Karpas-422 (cell line): ENCODE measurements at regions not wholly inside any gene's neighbourhood (a gene's known extent, or its start where the extent isn't known, plus 50 kb on each side); places are given as distances from the start of the nearest gene placed in this dataset.

ENCODE experiments used
- DNase-seq: peaks from one replicate; pipeline ENCODE4 v3.0.0-alpha.2; 2015
- H2AFZ ChIP-seq: fragments of 200-600 bp; sonication (generic); 2 replicates; pipeline ENCODE4 v1.6.1; 2014; ENCODE audit warnings: antibody characterized with exemption, low read length, mixed read lengths
- H3K27ac ChIP-seq: fragments of 200-600 bp; sonication (generic); 2 replicates; pipeline ENCODE4 v1.5.1; 2014; ENCODE audit warnings: mild to moderate bottlenecking, low read length, moderate library complexity
- H3K27me3 ChIP-seq: fragments of 200-600 bp; sonication (generic); 2 replicates; pipeline ENCODE4 v1.6.1; 2014; ENCODE audit warnings: low read length, mixed read lengths
- H3K36me3 ChIP-seq: fragments of 200-600 bp; sonication (generic); 2 replicates; pipeline ENCODE4 v1.6.1; 2014; ENCODE audit warnings: low read length, mixed read lengths; ENCODE audit not compliant: insufficient read depth
- H3K4me1 ChIP-seq: fragments of 200-600 bp; sonication (generic); 2 replicates; pipeline ENCODE4 v1.6.1; 2014; ENCODE audit warnings: mild to moderate bottlenecking, low read length, mixed read lengths
- H3K4me2 ChIP-seq: fragments of 200-600 bp; sonication (generic); 2 replicates; pipeline ENCODE4 v1.6.1; 2014; ENCODE audit warnings: low read length, low read depth, mild to moderate bottlenecking; ENCODE audit not compliant: poor library complexity, severe bottlenecking
- H3K4me3 ChIP-seq: fragments of 200-600 bp; sonication (generic); 2 replicates; pipeline ENCODE4 v1.5.1; 2014; ENCODE audit warnings: mild to moderate bottlenecking, antibody characterized with exemption, low read length, mixed read lengths
- H3K79me2 ChIP-seq: fragments of 200-600 bp; sonication (generic); 2 replicates; pipeline ENCODE4 v1.6.1; 2014; ENCODE audit warnings: mild to moderate bottlenecking, low read length, mixed read lengths
- H3K9ac ChIP-seq: fragments of 200-600 bp; sonication (generic); 2 replicates; pipeline ENCODE4 v1.6.0; 2014; ENCODE audit warnings: low read length
- H3K9me2 ChIP-seq: fragments of 200-600 bp; sonication (generic), shearing (Covaris generic); replicated peaks from 2 replicates; pipeline ENCODE4 v1.6.0; 2014; ENCODE audit warnings: mild to moderate bottlenecking, low read length, moderate library complexity; ENCODE audit not compliant: insufficient read depth
- H3K9me3 ChIP-seq: fragments of 300-700, 200-600 bp; sonication (generic); 2 replicates; pipeline ENCODE4 v1.6.1; 2014; ENCODE audit warnings: low read length, mixed read lengths
- H4K20me1 ChIP-seq: fragments of 200-600 bp; sonication (generic); 2 replicates; pipeline ENCODE4 v1.6.1; 2014; ENCODE audit warnings: mild to moderate bottlenecking, antibody characterized with exemption, low read length, low read depth; ENCODE audit not compliant: insufficient read depth

DNA sequence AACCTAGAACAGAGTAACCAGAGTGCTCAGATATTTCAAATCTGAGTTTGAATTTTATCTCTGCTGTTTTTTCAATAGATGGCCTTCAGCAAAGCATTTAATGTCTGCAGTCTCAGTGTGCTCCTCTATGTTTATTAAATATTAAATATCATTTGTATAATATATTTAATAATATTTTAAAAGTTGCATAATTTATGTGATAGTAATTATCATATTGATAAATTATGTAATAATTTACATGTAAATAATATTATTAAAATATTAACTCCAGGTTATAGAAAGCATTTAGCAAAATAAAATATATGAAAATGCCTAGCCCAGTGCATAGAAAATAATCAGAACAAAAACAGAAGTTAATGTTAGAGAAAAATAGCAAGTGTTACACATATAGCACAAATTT is 930.0 kb upstream of the SLC35B3 start:
- Histone ChIP-seq H3K9ac (no peak overlapping the region), H3K27me3 (no peaks in the 10 kb centered on the region), H3K9me3 (peaks cover 2% of the 10 kb centered on the region; the same call in 1 of the 2 replicates), H3K4me1 (no peaks in the 10 kb centered on the region), H3K36me3 (no peaks in the 10 kb centered on the region), H3K79me2 (no peaks in the 10 kb centered on the region), H3K27ac (no peak overlapping the region), H3K4me2 (no peak overlapping the region), H3K9me2 (no peaks in the 10 kb centered on the region), H3K4me3 (no peak overlapping the region), H4K20me1 (no peaks in the 10 kb centered on the region), H2AFZ (no peak overlapping the region)
- DNase-seq = no peak

DNA sequence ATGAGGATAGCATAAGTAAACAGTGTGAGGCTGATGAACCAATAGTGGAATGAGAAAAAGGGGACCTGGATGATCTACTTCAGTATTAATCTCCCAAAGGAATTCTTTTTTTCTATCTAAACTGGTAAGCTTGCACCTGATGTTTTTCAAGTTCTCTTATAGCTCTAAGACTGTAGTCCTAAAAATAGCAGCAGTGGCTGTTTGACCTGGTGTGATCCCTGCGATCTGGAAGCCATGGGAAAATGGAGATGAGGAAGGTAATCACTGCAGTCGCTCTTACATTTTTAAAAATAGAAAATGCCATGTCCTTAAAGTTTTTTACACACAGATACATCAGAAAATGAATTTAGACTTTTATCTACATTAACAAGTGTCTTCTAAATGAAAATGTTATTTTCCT is 926.4 kb upstream of the SLC35B3 start:
- Histone ChIP-seq H3K9me3 (peaks cover 17% of the 10 kb centered on the region), H3K9me2 (no peaks in the 10 kb centered on the region), H3K36me3 (no peaks in the 10 kb centered on the region), H3K9ac (no peak overlapping the region), H3K4me1 (no peaks in the 10 kb centered on the region), H3K79me2 (no peaks in the 10 kb centered on the region), H4K20me1 (no peaks in the 10 kb centered on the region), H3K27me3 (no peaks in the 10 kb centered on the region), H2AFZ (no peak overlapping the region), H3K4me3 (no peak overlapping the region), H3K27ac (no peak overlapping the region), H3K4me2 (no peak overlapping the region)
- DNase-seq = no peak

DNA sequence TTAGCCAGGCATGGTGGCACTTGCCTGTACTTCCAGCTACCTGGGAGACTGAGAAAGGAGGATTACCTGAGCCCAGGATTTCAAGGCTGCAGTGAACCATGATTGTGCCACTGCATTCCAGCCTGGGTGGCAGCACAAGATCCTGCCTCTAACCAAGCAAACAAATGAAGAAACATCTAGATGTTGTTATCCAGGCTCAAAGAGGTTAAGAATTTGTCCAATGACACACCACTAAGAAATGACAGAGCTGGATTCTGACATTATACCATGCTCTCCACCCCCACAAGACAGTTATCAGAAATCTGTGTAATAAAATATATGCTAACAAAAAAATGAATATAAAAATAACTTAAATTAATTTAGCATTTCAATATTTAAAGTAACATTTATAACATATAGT is 925.5 kb upstream of the SLC35B3 start:
- Histone ChIP-seq H3K27me3 (no peaks in the 10 kb centered on the region), H3K27ac (no peak overlapping the region), H3K9ac (no peak overlapping the region), H2AFZ (no peak overlapping the region), H3K9me2 (no peaks in the 10 kb centered on the region), H3K4me1 (no peaks in the 10 kb centered on the region), H3K36me3 (no peaks in the 10 kb centered on the region), H3K4me3 (no peak overlapping the region), H4K20me1 (no peaks in the 10 kb centered on the region), H3K9me3 (peaks cover 18% of the 10 kb centered on the region), H3K4me2 (no peak overlapping the region), H3K79me2 (no peaks in the 10 kb centered on the region)
- no peak for DNase-seq

DNA sequence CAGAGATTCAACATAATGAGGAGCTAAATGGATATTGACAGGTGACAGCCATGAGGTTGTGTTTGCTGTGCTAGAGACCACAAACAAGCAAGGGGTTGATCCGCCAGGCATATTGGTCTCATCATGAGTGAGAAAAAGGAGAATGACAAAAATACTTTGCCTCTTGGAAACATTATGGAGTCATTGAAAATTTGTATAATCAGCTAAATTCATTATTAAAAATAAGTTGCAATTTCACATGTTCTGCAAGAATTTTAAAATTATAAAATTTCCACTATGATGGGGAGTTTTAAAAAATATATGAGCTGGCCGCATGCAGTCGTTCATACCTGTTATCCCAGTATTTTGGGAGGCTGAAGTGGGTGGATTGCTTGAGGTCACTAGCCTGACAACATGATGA is 912.3 kb upstream of the SLC35B3 start:
- H4K20me1 ChIP-seq = no peaks in the 10 kb centered on the region
- no peaks in the 10 kb centered on the region for H3K27me3 ChIP-seq
- DNase-seq = no peak
- H2AFZ ChIP-seq = no peak overlapping the region
- H3K9me2 ChIP-seq = no peaks in the 10 kb centered on the region
- peaks cover 3% of the 10 kb centered on the region; the same call in 1 of the 2 replicates for H3K9me3 ChIP-seq
- H3K79me2 ChIP-seq = no peaks in the 10 kb centered on the region
- no peaks in the 10 kb centered on the region for H3K4me1 ChIP-seq
- H3K36me3 ChIP-seq = no peaks in the 10 kb centered on the region
- H3K4me2 ChIP-seq = no peak overlapping the region
- H3K4me3 ChIP-seq = no peak overlapping the region
- no peak overlapping the region for H3K9ac ChIP-seq
- H3K27ac ChIP-seq = no peak overlapping the region

DNA sequence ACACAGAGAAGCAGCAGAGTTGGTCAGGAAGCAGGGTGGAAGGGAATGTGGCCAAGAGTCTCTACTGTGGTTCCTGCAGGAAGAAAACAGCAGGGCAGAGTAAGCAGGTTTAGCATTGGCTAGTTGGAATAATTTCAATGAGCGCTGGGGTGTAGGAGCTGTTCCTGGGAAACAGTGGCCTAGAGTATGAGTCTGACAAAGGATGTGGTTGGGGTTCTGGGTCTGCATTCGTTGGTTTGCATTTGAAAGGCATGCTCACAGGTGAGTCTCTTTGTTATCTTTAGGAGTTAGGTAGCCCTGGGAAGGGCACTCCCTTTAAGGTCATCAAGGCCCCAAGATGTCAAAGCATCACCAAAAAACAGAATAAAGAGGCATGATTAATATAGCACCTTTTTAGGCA is 911.6 kb upstream of the SLC35B3 start:
- H3K9ac ChIP-seq = no peak overlapping the region
- H4K20me1 ChIP-seq = no peaks in the 10 kb centered on the region
- H2AFZ ChIP-seq = no peak overlapping the region
- H3K79me2 ChIP-seq = no peaks in the 10 kb centered on the region
- H3K4me2 ChIP-seq = no peak overlapping the region
- peaks cover 3% of the 10 kb centered on the region; the same call in 1 of the 2 replicates for H3K9me3 ChIP-seq
- H3K36me3 ChIP-seq = no peaks in the 10 kb centered on the region
- no peak overlapping the region for H3K4me3 ChIP-seq
- no peaks in the 10 kb centered on the region for H3K27me3 ChIP-seq
- DNase-seq = no peak
- no peaks in the 10 kb centered on the region for H3K4me1 ChIP-seq
- H3K27ac ChIP-seq = no peak overlapping the region
- no peaks in the 10 kb centered on the region for H3K9me2 ChIP-seq

DNA sequence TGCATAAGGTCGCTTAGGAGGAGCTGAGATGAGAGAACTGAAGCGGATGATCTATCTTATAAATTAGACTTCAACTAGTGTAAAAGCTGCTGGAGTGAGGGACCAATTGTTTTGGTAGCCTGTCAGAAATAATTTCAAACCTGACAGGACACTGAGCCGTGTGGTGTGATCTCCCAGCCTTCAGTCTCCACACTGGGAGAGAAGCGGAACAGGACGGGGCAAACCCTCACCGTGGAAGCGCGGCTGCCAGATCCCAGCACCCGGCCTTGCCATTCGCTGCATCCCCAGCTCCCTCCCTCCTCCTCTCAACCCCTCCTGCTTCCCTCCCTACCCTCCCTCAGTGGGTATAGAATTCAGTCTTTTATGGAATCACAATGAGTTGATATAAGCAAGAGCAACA is 900.1 kb upstream of the SLC35B3 start:
- Histone ChIP-seq H3K4me1 (no peaks in the 10 kb centered on the region), H3K36me3 (no peaks in the 10 kb centered on the region), H3K27me3 (no peaks in the 10 kb centered on the region), H3K9me3 (no peaks in the 10 kb centered on the region), H4K20me1 (no peaks in the 10 kb centered on the region), H3K27ac (no peak overlapping the region), H3K9me2 (no peaks in the 10 kb centered on the region), H3K4me2 (no peak overlapping the region), H3K9ac (no peak overlapping the region), H3K79me2 (no peaks in the 10 kb centered on the region), H3K4me3 (no peak overlapping the region), H2AFZ (no peak overlapping the region)
- DNase-seq = no peak

DNA sequence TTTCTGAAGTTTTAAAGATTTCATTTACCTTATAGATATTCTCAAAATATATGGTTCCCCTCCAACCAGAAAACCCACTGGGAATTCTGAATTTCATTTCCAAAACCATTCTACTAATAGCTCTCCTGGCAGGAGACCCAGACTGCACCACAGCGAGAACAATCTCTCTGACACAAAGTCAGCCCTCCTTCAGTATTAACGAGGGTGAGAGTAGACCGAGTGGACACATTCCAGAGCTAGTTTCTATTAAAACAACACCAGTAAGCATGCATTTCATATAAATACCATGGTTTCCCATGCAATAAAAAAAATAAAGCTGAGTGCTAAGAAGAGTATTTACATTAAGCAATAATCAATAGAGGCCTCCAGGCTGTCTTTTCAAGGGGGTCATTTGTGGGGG is 899.6 kb upstream of the SLC35B3 start:
- Histone ChIP-seq H3K9ac (no peak overlapping the region), H4K20me1 (no peaks in the 10 kb centered on the region), H2AFZ (no peak overlapping the region), H3K27ac (no peak overlapping the region), H3K4me1 (no peaks in the 10 kb centered on the region), H3K79me2 (no peaks in the 10 kb centered on the region), H3K9me2 (no peaks in the 10 kb centered on the region), H3K4me2 (no peak overlapping the region), H3K9me3 (no peaks in the 10 kb centered on the region), H3K27me3 (no peaks in the 10 kb centered on the region), H3K4me3 (no peak overlapping the region), H3K36me3 (no peaks in the 10 kb centered on the region)
- DNase-seq = no peak

DNA sequence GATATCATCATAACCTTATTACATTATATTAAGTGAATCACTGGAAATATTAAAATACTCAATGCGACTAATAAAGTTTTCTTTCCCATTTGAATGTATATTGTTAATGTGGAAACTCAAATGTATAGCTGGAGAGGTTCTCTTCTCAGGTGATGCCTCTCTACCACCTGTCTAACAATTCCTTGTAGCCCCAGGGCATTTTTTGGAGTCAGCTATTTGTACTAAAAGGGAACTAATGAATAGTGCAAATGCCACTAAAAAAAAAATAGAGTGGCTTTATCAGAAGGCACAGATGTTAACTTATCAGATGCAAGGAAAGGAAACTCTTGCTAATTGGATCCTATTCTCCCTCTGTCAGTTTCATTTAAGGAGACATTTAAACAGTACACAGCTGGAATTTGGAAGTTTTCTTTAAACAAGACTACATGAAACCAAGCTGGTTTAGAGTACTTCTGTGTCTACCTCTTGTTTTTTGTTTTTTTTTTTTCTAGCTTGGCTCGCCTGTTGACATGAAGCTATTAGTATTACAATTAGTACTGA is 897.0 kb upstream of the SLC35B3 start:
- Histone ChIP-seq H3K27me3 (no peaks in the 10 kb centered on the region), H3K4me3 (no peak overlapping the region), H3K9me2 (no peaks in the 10 kb centered on the region), H3K27ac (no peak overlapping the region), H3K36me3 (no peaks in the 10 kb centered on the region), H3K79me2 (no peaks in the 10 kb centered on the region), H3K9ac (no peak overlapping the region), H3K9me3 (peaks cover 4% of the 10 kb centered on the region; the same call in 1 of the 2 replicates), H2AFZ (no peak overlapping the region), H3K4me2 (no peak overlapping the region), H3K4me1 (no peaks in the 10 kb centered on the region), H4K20me1 (no peaks in the 10 kb centered on the region)
- DNase-seq = no peak

DNA sequence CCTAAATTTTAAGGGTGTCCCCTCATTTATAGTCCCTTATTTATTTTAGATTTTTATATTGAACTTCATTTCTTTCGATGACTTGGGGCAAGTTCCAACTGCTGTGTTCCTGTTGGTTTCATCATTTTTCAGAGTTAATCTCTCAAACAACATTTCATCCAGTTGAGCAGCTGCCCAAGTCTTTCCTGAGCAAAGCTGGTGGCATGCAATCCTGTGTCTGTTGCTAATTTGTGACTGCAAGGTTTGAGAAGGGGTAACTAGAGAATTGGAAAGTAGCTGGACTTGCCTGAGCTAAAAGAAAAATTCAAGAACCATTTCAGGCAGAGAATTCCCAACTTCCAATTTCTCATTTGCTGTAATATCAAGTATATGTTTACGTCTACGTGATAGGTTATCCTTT is 881.5 kb upstream of the SLC35B3 start:
- Histone ChIP-seq H4K20me1 (no peaks in the 10 kb centered on the region), H2AFZ (no peak overlapping the region), H3K9ac (no peak overlapping the region), H3K36me3 (no peaks in the 10 kb centered on the region), H3K9me2 (no peaks in the 10 kb centered on the region), H3K4me2 (no peak overlapping the region), H3K9me3 (peaks cover 6% of the 10 kb centered on the region; the same call in 1 of the 2 replicates), H3K4me3 (no peak overlapping the region), H3K27me3 (no peaks in the 10 kb centered on the region), H3K79me2 (no peaks in the 10 kb centered on the region), H3K27ac (no peak overlapping the region), H3K4me1 (no peaks in the 10 kb centered on the region)
- no peak for DNase-seq
